ENCODE measurements at regions not wholly inside any gene's neighbourhood (a gene's known extent, or its start where the extent isn't known, plus 50 kb on each side); places are given as distances from the start of the nearest gene placed in this dataset.

DNA sequence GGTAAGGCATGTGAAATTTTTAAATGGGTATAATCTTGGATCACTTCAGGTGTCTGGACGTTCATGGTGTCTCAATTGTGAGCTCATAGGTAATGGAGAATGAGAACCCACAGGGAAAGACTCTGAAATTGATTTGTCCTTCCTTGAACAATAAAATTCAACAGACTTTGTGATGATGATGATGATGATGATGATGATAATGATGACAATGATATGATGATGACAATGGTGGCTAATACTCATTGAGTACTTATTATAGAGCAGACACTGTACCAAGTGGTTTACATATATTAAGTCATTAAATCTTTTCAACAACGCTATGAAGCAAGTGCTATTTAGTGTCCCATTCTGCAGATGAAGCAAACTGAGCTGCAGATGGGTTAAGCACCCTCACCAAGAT, 86.6 kb upstream of the BDNF start:
- intact Hi-C loops (cut with micrococcal nuclease), result no loop called here
- Histone ChIP-seq H3K4me3 (replicated peaks in 1 of 2; ENCODE audit: low read depth in 1 of 2, low read length in 2 of 2) (no peak overlapping the region), H3K9ac (ENCODE audit: low read length) (no peak overlapping the region), H3K4me1 (ENCODE audit: control insufficient read depth in 1 of 2, insufficient read depth in 2 of 2, low read length in 2 of 2) (no peaks in the 10 kb centered on the region), H3K79me2 (ENCODE audit: insufficient read depth, low read length) (no peaks in the 10 kb centered on the region), H3K27me3 (ENCODE audit: insufficient read depth, low read length) (no peaks in the 10 kb centered on the region), H3K36me3 (ENCODE audit: control insufficient read depth in 1 of 2, insufficient read depth in 2 of 2, low read length in 2 of 2) (no peaks in the 10 kb centered on the region), H4K20me1 (ENCODE audit: insufficient read depth) (no peaks in the 10 kb centered on the region), H2AFZ (ENCODE audit: low read depth, low read length, poor library complexity, severe bottlenecking) (no peak overlapping the region), H3K27ac (ENCODE audit: low read depth, low read length) (no peak overlapping the region), H3K9me3 (ENCODE audit: control insufficient read depth in 1 of 2, insufficient read depth in 1 of 2, low read depth in 1 of 2, low read length in 2 of 2) (no peaks in the 10 kb centered on the region), H3K9me2 (ENCODE audit: insufficient read depth) (no peaks in the 10 kb centered on the region), H3K4me2 (ENCODE audit: low read length) (no peak overlapping the region)
- RAD21 ChIA-PET (ENCODE audit: low non-redundant PET in 1 of 2, low total read pairs in 2 of 2, uncharacterized antibody in 2 of 2, unreplicated experiment in 2 of 2), result no interaction called here
- TF ChIP-seq POLR2A (IDR thresholded peaks at IDR 0.05; ENCODE audit: borderline replicate concordance, extremely low read depth, insufficient read depth, insufficient read length) (no peak), SIN3A (IDR thresholded peaks at IDR 0.05; ENCODE audit: low read depth) (no peak), ELF1 (IDR thresholded peaks at IDR 0.05; ENCODE audit: borderline replicate concordance, low read depth) (no peak), YY1 (IDR thresholded peaks at IDR 0.05; ENCODE audit: extremely low read depth, insufficient replicate concordance, low read depth, low read length) (no peak)
- TF ChIP-seq, protein P1, sequence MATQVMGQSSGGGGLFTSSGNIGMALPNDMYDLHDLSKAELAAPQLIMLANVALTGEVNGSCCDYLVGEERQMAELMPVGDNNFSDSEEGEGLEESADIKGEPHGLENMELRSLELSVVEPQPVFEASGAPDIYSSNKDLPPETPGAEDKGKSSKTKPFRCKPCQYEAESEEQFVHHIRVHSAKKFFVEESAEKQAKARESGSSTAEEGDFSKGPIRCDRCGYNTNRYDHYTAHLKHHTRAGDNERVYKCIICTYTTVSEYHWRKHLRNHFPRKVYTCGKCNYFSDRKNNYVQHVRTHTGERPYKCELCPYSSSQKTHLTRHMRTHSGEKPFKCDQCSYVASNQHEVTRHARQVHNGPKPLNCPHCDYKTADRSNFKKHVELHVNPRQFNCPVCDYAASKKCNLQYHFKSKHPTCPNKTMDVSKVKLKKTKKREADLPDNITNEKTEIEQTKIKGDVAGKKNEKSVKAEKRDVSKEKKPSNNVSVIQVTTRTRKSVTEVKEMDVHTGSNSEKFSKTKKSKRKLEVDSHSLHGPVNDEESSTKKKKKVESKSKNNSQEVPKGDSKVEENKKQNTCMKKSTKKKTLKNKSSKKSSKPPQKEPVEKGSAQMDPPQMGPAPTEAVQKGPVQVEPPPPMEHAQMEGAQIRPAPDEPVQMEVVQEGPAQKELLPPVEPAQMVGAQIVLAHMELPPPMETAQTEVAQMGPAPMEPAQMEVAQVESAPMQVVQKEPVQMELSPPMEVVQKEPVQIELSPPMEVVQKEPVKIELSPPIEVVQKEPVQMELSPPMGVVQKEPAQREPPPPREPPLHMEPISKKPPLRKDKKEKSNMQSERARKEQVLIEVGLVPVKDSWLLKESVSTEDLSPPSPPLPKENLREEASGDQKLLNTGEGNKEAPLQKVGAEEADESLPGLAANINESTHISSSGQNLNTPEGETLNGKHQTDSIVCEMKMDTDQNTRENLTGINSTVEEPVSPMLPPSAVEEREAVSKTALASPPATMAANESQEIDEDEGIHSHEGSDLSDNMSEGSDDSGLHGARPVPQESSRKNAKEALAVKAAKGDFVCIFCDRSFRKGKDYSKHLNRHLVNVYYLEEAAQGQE (IDR thresholded peaks at IDR 0.05; ENCODE audit: low read depth), result no peak
- TF ChIP-seq, protein P2, sequence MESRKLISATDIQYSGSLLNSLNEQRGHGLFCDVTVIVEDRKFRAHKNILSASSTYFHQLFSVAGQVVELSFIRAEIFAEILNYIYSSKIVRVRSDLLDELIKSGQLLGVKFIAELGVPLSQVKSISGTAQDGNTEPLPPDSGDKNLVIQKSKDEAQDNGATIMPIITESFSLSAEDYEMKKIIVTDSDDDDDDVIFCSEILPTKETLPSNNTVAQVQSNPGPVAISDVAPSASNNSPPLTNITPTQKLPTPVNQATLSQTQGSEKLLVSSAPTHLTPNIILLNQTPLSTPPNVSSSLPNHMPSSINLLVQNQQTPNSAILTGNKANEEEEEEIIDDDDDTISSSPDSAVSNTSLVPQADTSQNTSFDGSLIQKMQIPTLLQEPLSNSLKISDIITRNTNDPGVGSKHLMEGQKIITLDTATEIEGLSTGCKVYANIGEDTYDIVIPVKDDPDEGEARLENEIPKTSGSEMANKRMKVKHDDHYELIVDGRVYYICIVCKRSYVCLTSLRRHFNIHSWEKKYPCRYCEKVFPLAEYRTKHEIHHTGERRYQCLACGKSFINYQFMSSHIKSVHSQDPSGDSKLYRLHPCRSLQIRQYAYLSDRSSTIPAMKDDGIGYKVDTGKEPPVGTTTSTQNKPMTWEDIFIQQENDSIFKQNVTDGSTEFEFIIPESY (IDR thresholded peaks at IDR 0.05; ENCODE audit: extremely low read depth, insufficient replicate concordance, low read length), result no peak
- no peak for DNase-seq (ENCODE audit: low read depth, low spot score)
- ATAC-seq, result no peak
- CTCF ChIA-PET, result no interaction called here
- POLR2A ChIA-PET, result no interaction called here
- no TSS peak for BruUV-seq (replicated peaks)
